ENCODE measurements at regions not wholly inside any gene's neighbourhood (a gene's known extent, or its start where the extent isn't known, plus 50 kb on each side); places are given as distances from the start of the nearest gene placed in this dataset.
"Not testable (repeated sequence)": the region's sequence is repeated elsewhere in the genome, so short reads cannot be mapped to it uniquely, and the experiment has no call there.

DNA sequence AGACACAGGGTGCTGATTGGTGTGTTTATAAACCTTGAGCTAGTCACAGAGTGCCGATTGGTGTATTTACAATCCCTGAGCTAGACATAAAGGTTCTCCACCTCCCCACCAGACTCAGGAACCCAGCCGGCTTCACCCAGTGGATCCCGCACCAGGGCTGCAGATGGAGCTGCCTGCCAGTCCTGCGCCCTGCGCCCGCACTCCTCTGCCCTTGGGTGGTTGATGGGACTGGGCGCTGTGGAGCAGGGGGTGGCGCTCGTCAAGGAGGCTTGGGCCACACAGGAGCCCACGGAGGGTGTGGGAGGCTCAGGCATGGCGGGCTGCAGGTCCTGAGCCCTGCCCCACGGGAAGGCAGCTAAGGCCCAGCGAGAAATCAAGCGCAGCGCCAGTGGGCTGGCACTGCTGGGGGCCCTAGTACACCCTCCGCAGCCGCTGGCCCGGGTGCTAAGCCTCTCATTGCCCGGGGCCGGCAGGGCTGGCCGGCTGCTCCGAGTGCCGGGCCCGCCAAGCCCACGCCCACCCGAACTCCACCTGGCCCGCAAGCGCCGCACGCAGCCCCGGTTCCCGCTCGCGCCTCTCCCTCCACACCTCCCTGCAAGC is 1049.6 kb downstream of the CDH11 start:
- intact Hi-C loops (cut with micrococcal nuclease); H3K36me3 Mint-ChIP-seq (ENCODE audit: low read depth); H3K27me3 Mint-ChIP-seq (ENCODE audit: insufficient read depth); H3K27ac Mint-ChIP-seq; H3K4me3 Mint-ChIP-seq; DNase-seq (ENCODE audit: low spot score); H3K4me1 Mint-ChIP-seq (ENCODE audit: low read depth): not testable (repeated sequence)
- H3K9me3 Mint-ChIP-seq: peaks cover 28% of the 10 kb centered on the region

DNA sequence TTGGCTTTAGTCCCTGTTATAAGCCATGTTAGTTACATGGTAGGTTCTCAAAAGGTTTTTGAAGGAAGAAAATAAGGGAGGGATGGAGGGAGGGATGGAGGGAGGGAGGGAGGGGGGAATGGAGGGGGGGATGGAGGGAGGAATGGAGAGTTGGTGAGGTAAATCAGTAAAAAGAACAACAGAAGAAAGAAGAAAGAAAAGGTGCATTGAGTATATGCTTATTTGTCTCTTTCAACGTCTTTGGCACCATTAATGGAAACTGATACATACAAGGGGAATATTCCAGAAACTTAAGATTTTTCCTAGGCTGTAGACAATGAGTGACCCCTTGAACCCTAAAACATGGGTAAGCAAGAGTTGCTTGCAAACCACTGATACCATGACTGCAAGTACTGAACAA is 1056.3 kb downstream of the CDH11 start:
- no peaks in the 10 kb centered on the region for H3K27me3 Mint-ChIP-seq (ENCODE audit: insufficient read depth)
- H3K4me3 Mint-ChIP-seq: no peak overlapping the region
- no peaks in the 10 kb centered on the region for H3K4me1 Mint-ChIP-seq (ENCODE audit: low read depth)
- H3K27ac Mint-ChIP-seq: no peak overlapping the region
- no peaks in the 10 kb centered on the region for H3K36me3 Mint-ChIP-seq (ENCODE audit: low read depth)
- DNase-seq (ENCODE audit: low spot score): no peak
- peaks cover 24% of the 10 kb centered on the region for H3K9me3 Mint-ChIP-seq
- intact Hi-C loops (cut with micrococcal nuclease): no loop called here

DNA sequence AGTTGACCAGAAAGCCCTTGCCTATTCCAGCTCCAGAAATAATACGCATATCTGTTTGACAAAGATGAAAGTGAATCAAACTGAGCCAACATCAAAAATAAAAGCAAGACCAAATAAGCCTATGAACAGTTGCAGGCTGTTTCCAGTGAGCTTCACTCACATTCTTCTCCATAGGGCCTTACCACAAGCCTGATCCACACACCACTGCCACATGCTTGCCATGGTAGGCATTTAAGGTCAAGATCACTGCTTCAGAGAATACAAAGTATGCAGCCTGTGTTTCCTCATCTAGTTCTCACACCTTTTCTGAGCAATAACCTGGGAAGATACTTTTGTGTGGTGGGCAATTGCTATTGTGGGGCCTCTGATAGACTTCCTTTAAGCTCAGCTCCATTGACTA is 1060.2 kb downstream of the CDH11 start:
- no peaks in the 10 kb centered on the region for H3K4me1 Mint-ChIP-seq (ENCODE audit: low read depth)
- intact Hi-C loops (cut with micrococcal nuclease): no loop called here
- no peaks in the 10 kb centered on the region for H3K36me3 Mint-ChIP-seq (ENCODE audit: low read depth)
- no peak for DNase-seq (ENCODE audit: low spot score)
- H3K9me3 Mint-ChIP-seq: peaks cover 18% of the 10 kb centered on the region
- no peak overlapping the region for H3K27ac Mint-ChIP-seq
- no peak overlapping the region for H3K4me3 Mint-ChIP-seq
- H3K27me3 Mint-ChIP-seq (ENCODE audit: insufficient read depth): no peaks in the 10 kb centered on the region

DNA sequence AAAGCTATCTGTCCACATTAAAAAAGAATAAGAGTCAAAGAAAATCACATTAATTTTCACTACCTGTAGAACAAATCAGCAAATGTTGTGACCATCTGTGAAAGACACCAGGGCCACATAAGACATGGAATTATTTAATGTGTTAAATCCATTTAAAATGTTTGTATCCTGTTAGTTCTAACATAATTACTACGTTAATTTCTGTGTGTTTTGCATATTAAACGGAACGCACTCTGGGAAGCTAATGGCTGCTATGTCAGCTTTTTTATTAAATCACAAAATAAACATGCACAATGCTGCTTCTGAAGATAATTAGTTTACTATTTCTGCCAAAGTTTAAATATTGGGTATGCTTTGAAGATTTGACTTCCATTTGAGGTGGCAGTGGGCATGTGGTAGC is 1061.2 kb downstream of the CDH11 start:
- Mint-ChIP-seq H3K36me3 (ENCODE audit: low read depth) (no peaks in the 10 kb centered on the region), H3K4me3 (no peak overlapping the region), H3K27ac (no peak overlapping the region)

DNA sequence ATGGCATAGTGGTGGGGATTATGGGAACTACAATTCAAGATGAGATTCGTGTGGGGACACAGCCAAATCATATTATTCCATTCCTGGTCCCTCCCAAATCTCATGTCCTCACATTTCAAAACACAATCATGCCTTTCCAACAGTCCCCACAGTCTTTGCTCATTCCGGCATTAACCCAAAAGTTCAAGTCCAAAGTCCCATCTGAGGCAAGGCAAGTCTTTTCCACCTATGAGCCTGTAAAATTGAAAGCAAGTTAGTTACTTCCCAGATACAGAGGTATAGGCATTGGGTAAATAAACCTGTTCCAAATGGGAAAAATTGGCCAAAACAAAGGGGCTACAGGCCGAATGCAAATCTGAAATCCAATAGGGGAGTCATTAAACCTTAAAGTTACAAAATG is 1063.2 kb downstream of the CDH11 start:
- no peak overlapping the region for H3K27ac Mint-ChIP-seq
- H3K36me3 Mint-ChIP-seq (ENCODE audit: low read depth): no peaks in the 10 kb centered on the region
- no peak overlapping the region for H3K4me3 Mint-ChIP-seq
- H3K27me3 Mint-ChIP-seq (ENCODE audit: insufficient read depth): no peaks in the 10 kb centered on the region
- no peak for DNase-seq (ENCODE audit: low spot score)
- intact Hi-C loops (cut with micrococcal nuclease): no loop called here
- no peaks in the 10 kb centered on the region for H3K4me1 Mint-ChIP-seq (ENCODE audit: low read depth)
- peaks cover 8% of the 10 kb centered on the region for H3K9me3 Mint-ChIP-seq

More for the DNA sequence above, 1061.2 kb downstream of the CDH11 start:
- no peaks in the 10 kb centered on the region for H3K27me3 Mint-ChIP-seq (ENCODE audit: insufficient read depth)
- H3K9me3 Mint-ChIP-seq: peaks cover 18% of the 10 kb centered on the region
- H3K4me1 Mint-ChIP-seq (ENCODE audit: low read depth): no peaks in the 10 kb centered on the region
- no peak for DNase-seq (ENCODE audit: low spot score)
- intact Hi-C loops (cut with micrococcal nuclease): no loop called here

DNA sequence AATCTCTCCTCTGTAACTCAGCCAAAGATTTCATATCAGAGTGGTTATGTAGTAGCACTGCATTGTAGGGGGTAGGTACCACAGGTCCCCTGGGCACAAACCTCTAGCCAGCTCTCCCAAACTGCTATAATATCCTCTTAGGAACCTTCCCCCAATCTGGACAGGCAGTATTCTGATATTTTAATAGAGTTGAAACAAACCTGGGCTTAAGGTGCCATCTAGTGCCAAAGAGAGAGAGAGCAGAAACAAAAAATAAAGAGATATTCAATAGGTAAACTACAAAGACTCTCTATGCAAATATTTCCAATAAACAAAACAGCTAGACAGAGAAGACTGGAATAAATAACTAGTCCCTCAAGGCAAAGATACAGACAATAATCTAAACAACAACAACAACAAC is 1070.0 kb downstream of the CDH11 start:
- Mint-ChIP-seq H3K9me3 (peaks cover 13% of the 10 kb centered on the region), H3K4me1 (ENCODE audit: low read depth) (no peaks in the 10 kb centered on the region), H3K27me3 (ENCODE audit: insufficient read depth) (no peaks in the 10 kb centered on the region), H3K27ac (no peak overlapping the region), H3K4me3 (no peak overlapping the region), H3K36me3 (ENCODE audit: low read depth) (no peaks in the 10 kb centered on the region)
- DNase-seq (ENCODE audit: low spot score): no peak
- intact Hi-C loops (cut with micrococcal nuclease): no loop called here

DNA sequence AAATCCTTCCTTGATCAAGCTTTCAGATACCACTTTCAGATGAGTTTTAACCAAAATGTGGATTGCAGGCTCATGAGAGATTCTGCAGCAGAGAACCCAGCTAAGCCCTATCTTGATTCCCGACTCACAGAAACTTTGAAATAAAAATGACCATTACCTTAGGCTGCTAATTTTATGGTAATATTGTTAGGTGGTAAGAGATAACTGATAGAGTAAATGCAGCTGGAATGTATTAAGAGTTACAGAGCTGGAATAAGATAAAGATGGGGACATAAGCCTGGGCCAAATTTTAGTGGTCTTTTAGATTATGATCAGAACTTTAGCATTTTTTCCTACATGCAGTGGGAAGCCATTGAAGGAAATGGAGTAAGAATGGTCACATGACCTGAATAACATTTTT is 1074.0 kb downstream of the CDH11 start:
- no peaks in the 10 kb centered on the region for H3K27me3 Mint-ChIP-seq (ENCODE audit: insufficient read depth)
- H3K9me3 Mint-ChIP-seq: peaks cover 24% of the 10 kb centered on the region
- no peak overlapping the region for H3K4me3 Mint-ChIP-seq
- intact Hi-C loops (cut with micrococcal nuclease): no loop called here
- no peak for DNase-seq (ENCODE audit: low spot score)
- no peak overlapping the region for H3K27ac Mint-ChIP-seq
- no peaks in the 10 kb centered on the region for H3K36me3 Mint-ChIP-seq (ENCODE audit: low read depth)
- no peaks in the 10 kb centered on the region for H3K4me1 Mint-ChIP-seq (ENCODE audit: low read depth)

DNA sequence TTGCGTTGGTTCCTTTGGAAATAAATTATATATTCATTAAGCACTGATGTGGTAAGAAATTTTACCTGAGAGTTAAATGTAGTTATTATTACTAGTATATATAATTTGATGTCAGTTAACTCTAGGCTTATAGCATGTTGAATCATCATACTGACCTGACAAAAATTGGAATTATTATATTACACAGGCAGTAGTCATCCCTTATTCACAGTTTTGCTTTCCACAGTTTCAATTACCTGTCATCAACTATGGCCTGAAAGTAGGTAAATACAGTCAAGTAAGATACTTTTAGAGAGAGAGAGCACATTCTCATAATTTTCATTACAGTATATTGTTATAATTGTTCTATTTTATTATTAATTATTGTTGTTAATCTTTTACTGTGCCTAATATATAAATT is 1074.7 kb downstream of the CDH11 start:
- Mint-ChIP-seq H3K4me3 (no peak overlapping the region), H3K9me3 (peaks cover 24% of the 10 kb centered on the region), H3K36me3 (ENCODE audit: low read depth) (no peaks in the 10 kb centered on the region), H3K27me3 (ENCODE audit: insufficient read depth) (no peaks in the 10 kb centered on the region), H3K4me1 (ENCODE audit: low read depth) (no peaks in the 10 kb centered on the region), H3K27ac (no peak overlapping the region)
- intact Hi-C loops (cut with micrococcal nuclease): no loop called here
- no peak for DNase-seq (ENCODE audit: low spot score)

DNA sequence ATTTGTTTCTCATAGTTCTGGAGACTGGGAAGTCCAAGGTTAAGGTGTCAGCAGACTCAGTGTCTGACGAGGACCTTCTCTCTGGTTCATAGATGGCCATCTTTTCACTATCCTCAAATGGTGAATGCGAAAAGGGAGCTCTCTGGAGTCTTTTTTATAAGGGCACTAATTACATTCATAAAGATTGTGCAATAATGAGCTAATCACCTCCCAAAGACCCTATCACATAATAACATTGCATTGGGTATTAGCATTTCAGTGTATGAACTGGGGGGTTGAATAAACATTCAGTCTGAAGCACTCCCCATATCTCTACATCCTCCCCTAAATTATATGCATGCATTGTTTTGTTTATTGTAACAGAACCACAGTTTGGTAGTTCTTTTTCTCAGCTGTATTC is 1086.5 kb downstream of the CDH11 start:
- no peaks in the 10 kb centered on the region for H3K36me3 Mint-ChIP-seq (ENCODE audit: low read depth)
- intact Hi-C loops (cut with micrococcal nuclease): no loop called here
- H3K4me1 Mint-ChIP-seq (ENCODE audit: low read depth): no peaks in the 10 kb centered on the region
- DNase-seq (ENCODE audit: low spot score): no peak
- no peaks in the 10 kb centered on the region for H3K27me3 Mint-ChIP-seq (ENCODE audit: insufficient read depth)
- H3K27ac Mint-ChIP-seq: no peak overlapping the region
- H3K4me3 Mint-ChIP-seq: no peak overlapping the region
- H3K9me3 Mint-ChIP-seq: peaks cover 13% of the 10 kb centered on the region

DNA sequence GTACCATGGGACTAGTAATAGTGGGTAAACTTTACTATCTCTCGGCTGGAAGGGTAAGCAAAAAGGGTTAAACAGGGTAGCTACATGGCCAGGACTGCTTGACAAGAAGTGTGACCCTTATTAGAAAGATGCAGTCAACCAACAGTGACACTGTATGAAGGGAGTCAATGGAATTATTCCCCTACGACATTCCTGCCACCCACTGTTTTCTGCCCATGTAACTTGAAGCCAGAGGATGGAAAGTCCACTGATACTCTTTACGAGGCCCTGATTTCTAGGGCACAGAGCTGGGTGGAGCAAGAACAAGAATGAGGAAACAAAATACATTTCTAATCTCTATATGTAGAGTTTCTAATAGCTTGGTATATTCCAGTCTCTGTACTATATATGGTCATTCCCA is 1102.5 kb downstream of the CDH11 start:
- no peak for DNase-seq (ENCODE audit: low spot score)
- intact Hi-C loops (cut with micrococcal nuclease): no loop called here
- Mint-ChIP-seq H3K4me1 (ENCODE audit: low read depth) (no peaks in the 10 kb centered on the region), H3K27me3 (ENCODE audit: insufficient read depth) (no peaks in the 10 kb centered on the region), H3K9me3 (peaks cover 28% of the 10 kb centered on the region), H3K36me3 (ENCODE audit: low read depth) (no peaks in the 10 kb centered on the region), H3K27ac (no peak overlapping the region), H3K4me3 (no peak overlapping the region)

DNA sequence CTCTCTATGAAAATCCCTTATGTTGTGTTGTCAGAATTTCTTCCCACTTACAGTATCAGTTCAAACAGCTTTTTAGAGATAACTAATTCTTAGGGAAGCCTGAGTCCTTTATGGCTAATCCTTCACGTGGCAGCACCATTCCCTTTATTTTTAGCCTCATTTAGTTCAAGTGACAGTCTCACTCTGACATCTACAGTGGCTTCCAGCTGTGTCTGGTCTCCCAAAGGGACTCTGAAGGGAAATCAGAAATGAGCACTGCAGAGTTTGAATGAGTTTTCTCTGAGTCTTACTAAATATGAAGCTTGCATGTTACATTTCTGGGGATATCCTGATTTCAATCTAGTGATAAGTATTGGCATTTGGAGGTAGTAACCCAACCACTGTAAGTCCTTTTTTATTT is 1104.1 kb downstream of the CDH11 start:
- no peaks in the 10 kb centered on the region for H3K4me1 Mint-ChIP-seq (ENCODE audit: low read depth)
- no peak overlapping the region for H3K4me3 Mint-ChIP-seq
- no peaks in the 10 kb centered on the region for H3K27me3 Mint-ChIP-seq (ENCODE audit: insufficient read depth)
- intact Hi-C loops (cut with micrococcal nuclease): no loop called here
- DNase-seq (ENCODE audit: low spot score): no peak
- no peaks in the 10 kb centered on the region for H3K36me3 Mint-ChIP-seq (ENCODE audit: low read depth)
- no peak overlapping the region for H3K27ac Mint-ChIP-seq
- peaks cover 25% of the 10 kb centered on the region for H3K9me3 Mint-ChIP-seq

DNA sequence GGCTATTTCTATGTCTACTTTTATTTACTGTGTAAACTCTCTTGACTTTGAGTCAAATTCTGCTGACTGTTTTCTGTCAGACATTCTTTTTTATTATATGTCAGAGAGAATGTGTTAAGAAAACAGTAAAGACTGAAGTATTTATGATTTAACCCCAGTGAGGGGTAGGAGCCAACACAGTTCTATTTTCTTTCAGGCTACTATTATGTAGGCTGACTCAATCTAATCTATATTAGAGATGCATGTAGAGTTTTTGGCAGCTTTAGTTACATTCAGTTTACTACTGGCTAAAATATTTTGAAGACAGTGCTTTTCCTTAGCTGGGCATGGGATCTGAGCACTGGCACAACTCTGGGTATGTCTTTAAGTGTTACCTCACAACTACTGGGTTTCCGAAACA is 1108.0 kb downstream of the CDH11 start:
- intact Hi-C loops (cut with micrococcal nuclease): no loop called here
- H3K36me3 Mint-ChIP-seq (ENCODE audit: low read depth): no peaks in the 10 kb centered on the region
- H3K27me3 Mint-ChIP-seq (ENCODE audit: insufficient read depth): no peaks in the 10 kb centered on the region
- peaks cover 39% of the 10 kb centered on the region for H3K9me3 Mint-ChIP-seq
- H3K27ac Mint-ChIP-seq: no peak overlapping the region
- H3K4me3 Mint-ChIP-seq: no peak overlapping the region
- DNase-seq (ENCODE audit: low spot score): no peak
- H3K4me1 Mint-ChIP-seq (ENCODE audit: low read depth): no peaks in the 10 kb centered on the region

DNA sequence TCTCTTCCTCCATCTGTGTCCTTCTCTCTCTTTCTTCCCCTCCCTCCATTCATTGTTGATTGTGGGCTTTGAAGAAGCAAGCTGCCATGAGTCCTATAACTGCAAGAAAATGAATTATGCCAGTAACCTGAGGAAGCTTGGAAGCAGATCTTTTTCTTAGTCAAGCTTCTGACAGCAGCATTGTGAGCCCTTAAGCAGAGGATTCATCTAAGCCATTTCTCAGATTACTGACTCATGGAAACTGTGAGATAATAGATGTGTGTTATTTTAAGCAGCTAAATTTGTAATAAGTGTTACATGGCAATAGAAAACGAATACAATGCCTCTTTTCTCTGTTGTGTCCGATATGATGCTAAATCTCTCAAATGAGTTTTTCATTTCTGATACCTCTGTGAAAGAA is 1109.7 kb downstream of the CDH11 start:
- H3K27me3 Mint-ChIP-seq (ENCODE audit: insufficient read depth): no peaks in the 10 kb centered on the region
- H3K36me3 Mint-ChIP-seq (ENCODE audit: low read depth): no peaks in the 10 kb centered on the region
- no peak overlapping the region for H3K4me3 Mint-ChIP-seq
- DNase-seq (ENCODE audit: low spot score): no peak
- intact Hi-C loops (cut with micrococcal nuclease): no loop called here
- H3K4me1 Mint-ChIP-seq (ENCODE audit: low read depth): no peaks in the 10 kb centered on the region
- peaks cover 39% of the 10 kb centered on the region for H3K9me3 Mint-ChIP-seq
- H3K27ac Mint-ChIP-seq: no peak overlapping the region

DNA sequence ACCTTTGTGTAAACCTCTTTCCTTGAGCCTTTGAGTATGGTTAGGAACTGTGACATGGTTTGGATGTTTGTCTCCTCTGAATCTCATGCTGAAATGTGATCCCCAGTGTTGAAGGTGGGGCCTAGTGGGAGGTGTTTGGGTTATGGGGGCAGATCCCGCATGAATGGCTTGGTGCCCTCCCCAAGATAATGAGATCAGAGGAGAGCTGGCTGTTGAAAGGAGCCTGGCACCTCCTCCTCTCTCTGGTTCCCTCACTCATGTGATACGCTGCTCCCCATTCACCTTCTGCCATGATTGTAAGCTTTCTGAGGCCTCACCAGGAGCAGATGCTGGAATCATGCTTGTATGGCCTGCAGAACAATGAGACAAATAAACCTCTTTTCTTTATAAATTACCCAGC is 1110.2 kb downstream of the CDH11 start:
- Mint-ChIP-seq H3K9me3 (peaks cover 39% of the 10 kb centered on the region), H3K27me3 (ENCODE audit: insufficient read depth) (no peaks in the 10 kb centered on the region), H3K4me1 (ENCODE audit: low read depth) (no peaks in the 10 kb centered on the region), H3K4me3 (no peak overlapping the region), H3K36me3 (ENCODE audit: low read depth) (no peaks in the 10 kb centered on the region), H3K27ac (no peak overlapping the region)
- DNase-seq (ENCODE audit: low spot score): no peak
- intact Hi-C loops (cut with micrococcal nuclease): no loop called here
